Urinary bladder (tissue), 3 donors: ENCODE measurements at regions not wholly inside any gene's neighbourhood (a gene's known extent, or its start where the extent isn't known, plus 50 kb on each side); places are given as distances from the start of the nearest gene placed in this dataset.
"Not testable (repeated sequence)": the region's sequence is repeated elsewhere in the genome, so short reads cannot be mapped to it uniquely, and the experiment has no call there.

Experiments used
- DNase-seq: peaks from one replicate; pipeline ENCODE4 v3.0.0-alpha.2; 2015; ENCODE audit errors: extremely low spot score
- H3K27ac ChIP-seq: one replicate; pipeline ENCODE4 v1.5.1; 2013; ENCODE audit warnings: low read depth, mild to moderate bottlenecking, moderate library complexity
- H3K36me3 ChIP-seq: one replicate; pipeline ENCODE4 v1.6.1; 2013; ENCODE audit warnings: mild to moderate bottlenecking, moderate library complexity; ENCODE audit not compliant: insufficient read depth
- H3K4me1 ChIP-seq: one replicate; pipeline ENCODE4 v1.6.1; 2013; ENCODE audit warnings: mild to moderate bottlenecking, moderate library complexity; ENCODE audit not compliant: insufficient read depth
- H3K4me3 ChIP-seq: one replicate; pipeline ENCODE4 v1.5.1; 2013; ENCODE audit warnings: low read depth, low read length
- WGBS: extraction: QIAGEN DNeasy Blood & Tissue Kit; methylation state at CpG from one replicate; pipeline ENCODE4 v1.1.7; 2013; 5-methylcytosine and 5-hydroxymethylcytosine counted together
- donor health status: healthy with polysubstance abuse.
- donor health status: healthy.

- WGBS: 96% methylated on average over 23 of the region's 23 CpGs
These were observed 128.6 kb downstream of the ANAPC4 start for GRCh38 chr4:25505637-25505991.

DNA sequence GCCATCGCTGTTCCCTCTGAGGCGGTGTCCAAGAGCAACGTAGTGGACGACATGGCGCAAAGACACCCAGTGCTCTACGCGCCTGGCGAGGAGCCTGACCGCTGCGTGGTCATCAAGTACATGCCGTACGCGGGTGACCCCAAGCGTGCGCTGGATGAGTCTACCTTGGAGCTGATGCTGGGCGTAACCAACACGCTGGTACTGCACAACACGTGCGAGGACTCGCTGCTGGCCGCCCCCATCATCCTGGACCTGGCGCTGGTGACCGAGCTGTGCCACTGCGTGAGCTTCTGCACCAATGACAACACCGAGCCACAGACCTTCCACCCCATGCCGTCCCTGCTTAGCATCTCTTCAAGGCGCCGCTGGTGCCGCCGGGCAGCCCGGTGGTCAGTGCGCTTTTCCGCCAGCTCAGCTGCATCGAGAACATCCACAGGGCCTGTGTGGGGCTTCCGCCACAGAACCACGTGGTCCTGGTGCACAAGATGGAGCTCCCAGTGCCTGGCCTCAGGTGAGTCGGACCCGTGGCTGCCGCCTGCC, 129.0 kb downstream of the ANAPC4 start:
- Histone ChIP-seq H3K4me3 (no peak overlapping the region), H3K4me1 (no peaks in the 10 kb centered on the region), H3K36me3 (no peaks in the 10 kb centered on the region), H3K27ac (no peak overlapping the region)
- DNase-seq: no peak
- 98% methylated on average over 39 of the region's 39 CpGs for WGBS

More at GRCh38 chr4:25505637-25505991, 128.6 kb downstream of the ANAPC4 start:
- Histone ChIP-seq H3K36me3 (no peaks in the 10 kb centered on the region), H3K4me1 (no peaks in the 10 kb centered on the region), H3K4me3 (no peak overlapping the region), H3K27ac (no peak overlapping the region)
- DNase-seq: no peak

DNA sequence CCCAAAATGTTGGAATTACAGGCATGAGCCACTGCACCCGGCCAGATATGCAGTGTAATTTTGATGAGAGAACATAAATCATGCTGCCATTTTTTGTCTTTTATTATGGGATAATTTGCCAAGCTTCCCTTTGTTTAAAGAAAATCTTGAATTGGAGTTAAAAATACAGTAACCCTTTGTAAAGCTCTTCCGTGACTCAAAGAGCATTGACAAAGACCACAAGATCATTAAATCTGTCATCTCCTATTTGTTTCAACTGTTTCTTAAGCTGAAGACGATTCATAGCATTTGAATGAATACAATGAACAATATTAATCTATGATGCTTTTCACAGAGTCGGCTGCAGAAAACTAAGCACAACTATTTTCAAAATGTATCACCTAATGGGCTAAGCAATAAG, 132.6 kb downstream of the ANAPC4 start:
- Histone ChIP-seq H3K4me1 (no peaks in the 10 kb centered on the region), H3K36me3 (no peaks in the 10 kb centered on the region), H3K27ac (no peak overlapping the region), H3K4me3 (no peak overlapping the region)
- 26% methylated on average over 4 of the region's 4 CpGs for WGBS
- no peak for DNase-seq

DNA sequence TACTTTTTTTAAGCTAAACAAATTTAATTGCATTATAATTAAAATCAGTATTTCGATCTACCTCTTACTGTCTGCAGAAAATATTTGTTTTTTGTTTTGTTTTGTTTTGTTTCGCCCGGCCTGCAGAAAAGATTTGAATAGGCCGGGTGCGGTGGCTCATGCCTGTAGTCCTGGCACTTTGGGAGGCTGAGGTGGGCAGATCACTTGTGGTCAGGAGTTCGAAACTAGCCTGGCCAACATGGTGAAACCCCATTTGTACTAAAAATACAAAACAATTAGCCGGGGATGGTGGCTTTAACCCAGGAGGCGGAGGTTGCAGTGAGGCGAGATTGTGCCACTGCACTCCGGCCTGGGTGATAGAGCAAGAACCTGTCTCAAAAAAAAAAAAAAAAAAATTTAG, 134.8 kb downstream of the ANAPC4 start:
- H3K4me3 ChIP-seq, H3K27ac ChIP-seq, DNase-seq, H3K36me3 ChIP-seq, H3K4me1 ChIP-seq: not testable (repeated sequence)
- WGBS: 95% methylated on average over 10 of the region's 10 CpGs

DNA sequence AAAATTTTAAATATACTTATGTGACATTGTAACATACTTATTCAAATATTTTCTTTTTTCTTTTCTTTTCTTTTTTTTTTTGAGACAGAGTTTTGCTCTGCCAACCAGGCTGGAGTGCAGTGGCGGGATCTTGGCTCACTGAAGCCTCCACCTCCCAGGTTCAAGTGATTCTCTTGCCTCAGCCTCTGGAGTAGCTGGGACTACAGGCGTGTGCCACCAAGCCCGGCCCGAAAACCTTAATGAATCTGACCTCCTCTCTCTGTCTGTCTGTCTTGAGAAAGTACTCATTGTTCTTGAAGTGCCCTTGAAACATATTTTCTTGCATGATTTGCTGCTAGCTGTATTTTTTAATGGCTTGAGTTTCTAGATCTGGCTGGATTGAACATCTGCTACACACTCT, 136.8 kb downstream of the ANAPC4 start:
- Histone ChIP-seq H3K4me3 (no peak overlapping the region), H3K27ac (no peak overlapping the region), H3K4me1 (no peaks in the 10 kb centered on the region), H3K36me3 (no peaks in the 10 kb centered on the region)
- WGBS: 91% methylated on average over 4 of the region's 4 CpGs
- no peak for DNase-seq

GRCh38 chr4:25523405-25523804, 132.2 kb upstream of the SLC34A2 start:
- H3K36me3 ChIP-seq: no peaks in the 10 kb centered on the region
- no peak overlapping the region for H3K27ac ChIP-seq
- 58% methylated on average over 4 of the region's 4 CpGs for WGBS
- DNase-seq: no peak
- no peak overlapping the region for H3K4me3 ChIP-seq
- H3K4me1 ChIP-seq: no peaks in the 10 kb centered on the region

- Histone ChIP-seq H3K27ac (no peak overlapping the region), H3K36me3 (no peaks in the 10 kb centered on the region), H3K4me1 (no peaks in the 10 kb centered on the region), H3K4me3 (no peak overlapping the region)
- 43% methylated on average over 2 of the region's 2 CpGs for WGBS
- DNase-seq: no peak
These were observed 131.0 kb upstream of the SLC34A2 start for GRCh38 chr4:25524663-25525062.

DNA sequence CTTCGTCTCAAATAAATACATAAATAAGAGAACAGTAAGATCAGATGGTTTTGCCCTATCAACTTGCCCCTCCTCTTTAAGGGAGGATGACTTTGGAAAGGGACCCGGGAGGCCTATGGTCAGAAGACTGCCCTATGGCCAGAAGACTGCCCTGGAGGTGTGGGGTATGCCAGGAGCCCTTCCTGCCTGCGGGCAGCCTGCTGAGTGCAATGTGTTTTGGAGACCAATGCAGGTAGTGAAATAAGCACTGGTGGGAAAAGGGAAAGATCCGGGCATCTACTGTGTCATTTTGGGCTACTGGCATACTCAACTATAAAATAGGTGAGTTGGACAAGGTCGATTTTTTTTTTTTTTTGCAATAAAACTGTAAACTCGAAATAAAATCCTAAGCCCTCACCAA, 129.8 kb upstream of the SLC34A2 start:
- Histone ChIP-seq H3K27ac (no peak overlapping the region), H3K36me3 (no peaks in the 10 kb centered on the region), H3K4me3 (no peak overlapping the region), H3K4me1 (no peaks in the 10 kb centered on the region)
- 85% methylated on average over 6 of the region's 6 CpGs for WGBS
- no peak for DNase-seq

GRCh38 chr4:25527034-25527433, 128.6 kb upstream of the SLC34A2 start:
- WGBS: 88% methylated on average over 1 of the region's 1 CpG
- DNase-seq: no peak

DNA sequence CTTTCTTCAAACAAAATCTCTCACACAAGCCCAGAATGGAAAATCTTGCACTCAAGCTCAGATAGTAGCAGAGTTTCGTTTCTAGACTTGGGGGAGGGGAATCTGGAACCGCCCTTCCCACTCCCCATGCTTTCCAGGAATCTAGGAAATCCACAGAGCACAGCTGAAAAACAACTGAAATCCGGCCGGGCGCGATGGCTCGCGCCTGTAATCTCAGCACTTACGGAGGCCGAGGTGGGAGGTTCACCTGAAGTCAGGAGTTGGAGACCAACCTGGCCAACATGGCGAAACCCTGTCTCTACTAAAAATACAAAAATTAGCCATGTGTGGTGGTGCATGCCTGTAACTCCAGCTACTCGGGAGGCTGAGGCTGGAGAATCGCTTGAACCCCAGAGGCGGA, 127.3 kb upstream of the SLC34A2 start:
- Histone ChIP-seq H3K36me3 (no peaks in the 10 kb centered on the region), H3K4me1 (no peaks in the 10 kb centered on the region), H3K27ac (no peak overlapping the region), H3K4me3 (no peak overlapping the region)
- no peak for DNase-seq
- 95% methylated on average over 14 of the region's 14 CpGs for WGBS

More at GRCh38 chr4:25527034-25527433, 128.6 kb upstream of the SLC34A2 start:
- H3K4me3 ChIP-seq: no peak overlapping the region
- no peak overlapping the region for H3K27ac ChIP-seq
- no peaks in the 10 kb centered on the region for H3K36me3 ChIP-seq
- no peaks in the 10 kb centered on the region for H3K4me1 ChIP-seq

DNA sequence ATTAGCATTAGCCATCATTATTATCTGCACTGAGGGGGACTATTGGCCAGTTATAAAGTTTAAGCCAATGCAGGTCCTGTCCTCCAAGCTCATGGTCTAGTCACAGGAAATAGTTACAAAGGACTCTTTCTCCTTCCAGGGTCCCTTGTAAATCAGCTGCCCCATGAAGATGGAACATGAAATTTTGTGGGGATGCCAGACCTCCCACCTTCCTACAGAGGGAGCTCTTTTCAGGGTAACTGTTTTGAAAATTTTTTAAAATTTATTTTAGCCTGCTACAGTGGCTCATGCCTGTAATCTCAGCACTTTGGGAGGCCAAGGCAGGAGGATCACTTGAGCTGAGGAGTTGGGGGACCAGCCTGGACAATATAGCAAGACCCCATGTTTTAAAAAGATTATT, 124.4 kb upstream of the SLC34A2 start:
- no peaks in the 10 kb centered on the region for H3K4me1 ChIP-seq
- no peak overlapping the region for H3K4me3 ChIP-seq
- no peaks in the 10 kb centered on the region for H3K36me3 ChIP-seq
- no peak overlapping the region for H3K27ac ChIP-seq
- DNase-seq: no peak

DNA sequence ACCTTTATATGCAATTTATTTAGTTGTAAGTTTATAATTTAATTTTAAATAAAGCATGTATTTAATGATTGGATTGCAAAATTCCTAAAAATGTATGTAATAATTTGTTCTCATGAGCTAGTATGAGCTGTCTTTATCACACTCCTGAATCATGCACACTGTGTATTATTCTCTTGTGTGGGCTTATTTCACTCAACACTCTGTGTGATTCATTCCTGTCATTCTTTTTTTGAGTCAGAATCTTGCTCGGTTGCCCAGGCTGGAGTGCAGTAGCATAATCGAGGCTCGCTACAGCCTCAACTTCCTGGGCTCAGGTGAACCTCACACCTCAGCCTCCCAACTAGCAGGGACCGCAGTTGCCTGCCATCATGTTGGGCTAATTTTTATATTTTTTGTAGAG, 123.1 kb upstream of the SLC34A2 start:
- WGBS: 90% methylated on average over 4 of the region's 4 CpGs
- Histone ChIP-seq H3K4me1 (no peaks in the 10 kb centered on the region), H3K4me3 (no peak overlapping the region), H3K27ac (no peak overlapping the region), H3K36me3 (no peaks in the 10 kb centered on the region)
- DNase-seq: no peak

- 85% methylated on average over 3 of the region's 3 CpGs for WGBS
- no peak for DNase-seq
- Histone ChIP-seq H3K4me1 (no peaks in the 10 kb centered on the region), H3K27ac (no peak overlapping the region), H3K4me3 (no peak overlapping the region), H3K36me3 (no peaks in the 10 kb centered on the region)
These were observed 122.4 kb upstream of the SLC34A2 start for GRCh38 chr4:25533256-25533655.

GRCh38 chr4:25535278-25535677, 120.4 kb upstream of the SLC34A2 start:
- no peak overlapping the region for H3K27ac ChIP-seq
- peaks cover 2% of the 10 kb centered on the region for H3K4me1 ChIP-seq
- H3K36me3 ChIP-seq: no peaks in the 10 kb centered on the region
- no peak overlapping the region for H3K4me3 ChIP-seq
- DNase-seq: no peak
- WGBS: 62% methylated on average over 2 of the region's 2 CpGs
